ENCODE measurements at regions not wholly inside any gene's neighbourhood (a gene's known extent, or its start where the extent isn't known, plus 50 kb on each side); places are given as distances from the start of the nearest gene placed in this dataset.

- no peaks in the 10 kb centered on the region for H3K27me3 ChIP-seq (ENCODE audit: control insufficient read depth in 2 of 2, insufficient read depth in 2 of 2, low read length in 2 of 2)
- no peak overlapping the region for H2AFZ ChIP-seq (ENCODE audit: insufficient read depth, low read depth, low read length, poor library complexity, severe bottlenecking)
- no peaks in the 10 kb centered on the region for H4K20me1 ChIP-seq (ENCODE audit: insufficient read depth, low read length)
- H3K4me3 ChIP-seq (replicated peaks in 1 of 3; ENCODE audit: low read depth in 2 of 3, low read length in 3 of 3): no peak overlapping the region
- no peak overlapping the region for H3K27ac ChIP-seq (ENCODE audit: low read depth in 1 of 2, low read length in 2 of 2)
- Mint-ChIP-seq H3K27ac (no peak overlapping the region), H3K36me3 (no peaks in the 10 kb centered on the region), H3K4me1 (peaks cover 3% of the 10 kb centered on the region), H3K9me3 (peaks cover 0 to 8% (median 4%) of the 10 kb centered on the region in 7 donors), H3K4me3 (no peak overlapping the region), H3K27me3 (ENCODE audit: low read depth in 3 of 3) (no peaks in the 10 kb centered on the region)
- H3K79me2 ChIP-seq (ENCODE audit: insufficient read depth, low read length): no peaks in the 10 kb centered on the region
- no peak overlapping the region for H3K9ac ChIP-seq (ENCODE audit: insufficient read depth, low read length, poor library complexity, severe bottlenecking)
- TF ChIP-seq CTCF (IDR thresholded peaks at IDR 0.05): no peak
- H3K36me3 ChIP-seq (replicated peaks in 1 of 2; ENCODE audit: control insufficient read depth in 1 of 2, insufficient read depth in 2 of 2, low read length in 2 of 2): no peaks in the 10 kb centered on the region
- no peak for DNase-seq
- no peak overlapping the region for H3K4me2 ChIP-seq (replicated peaks; ENCODE audit: extremely low read depth, low read length, poor library complexity, severe bottlenecking)
- H3K9me3 ChIP-seq (replicated peaks in 1 of 2; ENCODE audit: control insufficient read depth in 1 of 2, insufficient read depth in 1 of 2, low read length in 2 of 2): peaks cover 0 to 8% of the 10 kb centered on the region in 2 donors
- H3K4me1 ChIP-seq (ENCODE audit: control insufficient read depth in 1 of 2, insufficient read depth in 2 of 2, low read length in 2 of 2): no peaks in the 10 kb centered on the region
- WGBS (ENCODE audit: insufficient coverage): 100% methylated on average over 2 of the region's 3 CpGs
- intact Hi-C loops (cut with micrococcal nuclease): no loop called here
These were observed 503.0 kb downstream of the SPATA31D1 start for GRCh38 chr9:82491604-82492003.

DNA sequence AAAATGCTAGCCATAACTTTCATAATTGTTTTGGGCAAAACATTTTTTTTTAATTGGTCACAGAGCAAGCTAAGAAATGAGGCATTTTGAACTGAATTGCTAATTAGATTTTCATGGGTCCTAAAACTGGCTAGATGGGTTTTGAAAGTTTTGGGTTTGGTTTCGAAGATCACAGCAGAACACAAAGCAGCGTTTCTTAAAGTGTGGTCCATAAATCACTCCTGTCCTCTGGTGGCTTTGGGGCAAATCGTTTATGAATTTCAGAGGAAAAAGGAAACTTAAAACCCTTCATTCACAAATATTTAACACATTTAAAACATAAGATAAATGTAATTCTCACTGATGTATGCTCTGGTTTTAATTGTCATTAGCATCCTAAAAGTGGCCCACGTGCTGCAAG, 503.7 kb downstream of the SPATA31D1 start:
- H3K27ac ChIP-seq (ENCODE audit: low read depth in 1 of 2, low read length in 2 of 2): no peak overlapping the region
- H4K20me1 ChIP-seq (ENCODE audit: insufficient read depth, low read length): no peaks in the 10 kb centered on the region
- Mint-ChIP-seq H3K36me3 (no peaks in the 10 kb centered on the region), H3K4me3 (no peak overlapping the region), H3K27ac (no peak overlapping the region), H3K4me1 (peaks cover 6% of the 10 kb centered on the region), H3K27me3 (ENCODE audit: low read depth in 3 of 3) (no peaks in the 10 kb centered on the region), H3K9me3 (peaks cover 0 to 9% (median 5%) of the 10 kb centered on the region in 7 donors)
- TF ChIP-seq CTCF (IDR thresholded peaks at IDR 0.05): no peak
- H3K36me3 ChIP-seq (replicated peaks in 1 of 2; ENCODE audit: control insufficient read depth in 1 of 2, insufficient read depth in 2 of 2, low read length in 2 of 2): no peaks in the 10 kb centered on the region
- no peak overlapping the region for H2AFZ ChIP-seq (ENCODE audit: insufficient read depth, low read depth, low read length, poor library complexity, severe bottlenecking)
- WGBS (ENCODE audit: insufficient coverage): no CpG with 5 or more reads among the region's 4 CpGs
- intact Hi-C loops (cut with micrococcal nuclease): no loop called here
- peaks cover 0 to 8% of the 10 kb centered on the region in 2 donors for H3K9me3 ChIP-seq (replicated peaks in 1 of 2; ENCODE audit: control insufficient read depth in 1 of 2, insufficient read depth in 1 of 2, low read length in 2 of 2)
- H3K9ac ChIP-seq (ENCODE audit: insufficient read depth, low read length, poor library complexity, severe bottlenecking): no peak overlapping the region
- no peaks in the 10 kb centered on the region for H3K79me2 ChIP-seq (ENCODE audit: insufficient read depth, low read length)
- no peaks in the 10 kb centered on the region for H3K4me1 ChIP-seq (ENCODE audit: control insufficient read depth in 1 of 2, insufficient read depth in 2 of 2, low read length in 2 of 2)
- H3K4me3 ChIP-seq (replicated peaks in 1 of 3; ENCODE audit: low read depth in 2 of 3, low read length in 3 of 3): no peak overlapping the region
- no peak for DNase-seq
- H3K4me2 ChIP-seq (replicated peaks; ENCODE audit: extremely low read depth, low read length, poor library complexity, severe bottlenecking): no peak overlapping the region
- H3K27me3 ChIP-seq (ENCODE audit: control insufficient read depth in 2 of 2, insufficient read depth in 2 of 2, low read length in 2 of 2): no peaks in the 10 kb centered on the region

Data from CD14-positive monocyte (primary cell).